ENCODE measurements at regions not wholly inside any gene's neighbourhood (a gene's known extent, or its start where the extent isn't known, plus 50 kb on each side); places are given as distances from the start of the nearest gene placed in this dataset.

- TF ChIP-seq CTCF (IDR thresholded peaks at IDR 0.05) (no peak), POLR2A (IDR thresholded peaks at IDR 0.05) (no peak)
These were observed 162.3 kb upstream of the TRIB2 start for GRCh38 chr2:12554224-12555011.
